Mucosa of rectum (tissue), 2 donors: ENCODE measurements at regions not wholly inside any gene's neighbourhood (a gene's known extent, or its start where the extent isn't known, plus 50 kb on each side); places are given as distances from the start of the nearest gene placed in this dataset.
"Not testable (repeated sequence)": the region's sequence is repeated elsewhere in the genome, so short reads cannot be mapped to it uniquely, and the experiment has no call there.

Source experiments
- H3K27ac ChIP-seq, 2 donors: one replicate each; pipeline ENCODE4 v1.7.0; 2013; ENCODE audit warnings: inconsistent platforms in 2 of 2, low read depth in 2 of 2, low read length in 2 of 2
- H3K27me3 ChIP-seq, 2 donors: one replicate each; pipeline ENCODE4 v1.7.0; 2013; ENCODE audit warnings: low read length in 2 of 2; ENCODE audit not compliant: control insufficient read depth in 2 of 2, insufficient read depth in 2 of 2
- H3K36me3 ChIP-seq, 2 donors: one replicate each; pipeline ENCODE4 v1.7.0; 2013; ENCODE audit warnings: low read length in 2 of 2; ENCODE audit not compliant: control insufficient read depth in 2 of 2, insufficient read depth in 2 of 2
- H3K4me1 ChIP-seq, 2 donors: one replicate each; pipeline ENCODE4 v1.7.0; 2013; ENCODE audit warnings: low read length in 2 of 2, mild to moderate bottlenecking in 1 of 2; ENCODE audit not compliant: control insufficient read depth in 2 of 2, insufficient read depth in 2 of 2
- H3K4me3 ChIP-seq, 2 donors: one replicate each; pipeline ENCODE4 v1.7.0; 2013; ENCODE audit warnings: low read length in 2 of 2
- H3K9ac ChIP-seq, 2 donors: one replicate each; pipeline ENCODE4 v1.7.0; 2013; ENCODE audit warnings: low read length in 2 of 2, low read depth in 1 of 2, mild to moderate bottlenecking in 1 of 2
- H3K9me3 ChIP-seq, 2 donors: one replicate each; pipeline ENCODE4 v1.7.0; 2013; ENCODE audit warnings: low read length in 2 of 2; ENCODE audit not compliant: control insufficient read depth in 2 of 2
- donor health status: healthy.
- donor health status: Normal muscosa, but diverticular disease.

DNA sequence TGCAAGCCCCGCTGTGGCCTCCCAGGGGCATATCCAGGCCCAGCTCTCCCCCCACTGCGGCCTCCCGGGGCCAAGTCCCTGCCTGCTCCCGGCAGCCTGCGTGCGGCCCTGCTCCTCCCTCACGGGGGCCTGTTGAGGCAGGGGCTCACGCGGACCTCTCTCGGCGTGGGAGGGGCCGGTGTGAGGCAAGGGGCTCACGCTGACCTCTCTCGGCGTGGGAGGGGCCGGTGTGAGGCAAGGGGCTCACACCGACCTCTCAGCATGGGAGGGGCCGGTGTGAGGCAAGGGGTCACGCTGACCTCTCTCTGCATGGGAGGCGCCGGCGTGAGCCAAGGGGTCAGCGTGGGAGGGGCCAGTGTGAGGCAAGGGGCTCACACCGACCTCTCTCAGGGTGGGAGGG is 251.2 kb upstream of the NUPR2 start:
- not testable (repeated sequence) for H3K9me3 ChIP-seq

DNA sequence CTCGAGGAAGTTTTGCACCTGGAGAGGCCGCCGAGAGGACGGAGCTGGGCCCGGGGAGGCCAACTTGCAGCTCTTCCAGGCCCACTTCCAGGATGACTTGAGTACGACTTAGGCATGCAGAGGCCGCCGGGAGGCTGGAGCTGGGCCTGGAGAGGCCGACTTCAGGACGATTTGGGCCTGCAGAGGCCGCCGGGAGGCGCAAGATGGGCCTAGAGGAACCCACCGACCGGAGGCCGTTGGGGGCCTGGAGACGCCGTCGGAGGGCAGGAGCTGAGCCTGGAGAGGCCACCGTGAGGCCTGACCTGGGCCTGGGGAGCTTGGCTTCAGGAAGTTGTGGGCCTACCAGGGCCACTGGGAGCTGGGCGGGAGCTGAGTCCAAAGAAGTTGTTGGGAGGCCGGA is 250.5 kb upstream of the NUPR2 start:
- H3K4me1 ChIP-seq, H3K27me3 ChIP-seq, H3K27ac ChIP-seq, H3K4me3 ChIP-seq, H3K36me3 ChIP-seq, H3K9ac ChIP-seq, H3K9me3 ChIP-seq: not testable (repeated sequence)

More for the DNA sequence above, 251.2 kb upstream of the NUPR2 start:
- not testable (repeated sequence) for H3K4me3 ChIP-seq, H3K36me3 ChIP-seq, H3K27ac ChIP-seq, H3K27me3 ChIP-seq, H3K4me1 ChIP-seq, H3K9ac ChIP-seq

DNA sequence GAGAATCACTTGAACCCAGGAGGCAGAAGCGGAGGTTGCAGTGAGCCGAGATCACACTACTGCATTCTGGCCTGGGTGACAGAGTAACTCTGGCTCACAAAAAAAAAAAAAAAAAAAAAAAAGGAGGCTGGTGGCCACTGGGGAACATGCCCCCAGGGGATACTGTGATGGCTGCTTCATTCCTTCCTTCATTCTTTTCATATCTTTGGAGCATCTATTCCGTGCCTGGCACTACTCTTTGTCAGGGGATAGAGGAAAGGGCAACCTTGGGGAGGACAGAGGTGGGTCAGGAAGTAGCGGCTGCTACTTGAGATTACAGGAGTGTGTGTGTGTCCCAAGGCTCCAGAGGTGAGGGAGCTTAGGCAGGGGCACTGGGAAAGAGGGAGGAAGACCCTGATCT is 236.4 kb upstream of the NUPR2 start:
- H3K36me3 ChIP-seq, H3K27ac ChIP-seq, H3K27me3 ChIP-seq, H3K4me1 ChIP-seq, H3K9ac ChIP-seq, H3K9me3 ChIP-seq, H3K4me3 ChIP-seq: not testable (repeated sequence)

DNA sequence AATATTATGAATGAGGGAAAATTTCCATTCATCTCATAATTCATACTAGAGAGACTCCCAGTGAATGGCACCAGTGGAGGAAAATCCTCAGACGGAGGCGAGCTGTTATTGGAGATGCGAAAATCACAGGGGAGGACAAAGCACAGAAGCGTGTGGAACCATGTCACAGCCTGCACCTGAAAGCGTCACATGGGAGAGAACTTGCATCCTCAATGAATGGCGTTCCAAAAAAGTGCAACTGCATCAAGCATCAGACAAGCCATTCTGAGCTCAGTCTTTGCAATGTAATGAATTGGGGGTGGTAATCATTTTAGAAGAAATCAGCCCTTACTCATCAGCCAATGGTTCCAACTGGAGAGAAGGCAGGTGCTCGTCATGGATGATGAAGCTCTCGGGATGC is 235.0 kb upstream of the NUPR2 start:
- not testable (repeated sequence) for H3K9ac ChIP-seq, H3K27me3 ChIP-seq, H3K4me3 ChIP-seq, H3K4me1 ChIP-seq, H3K9me3 ChIP-seq, H3K27ac ChIP-seq, H3K36me3 ChIP-seq

DNA sequence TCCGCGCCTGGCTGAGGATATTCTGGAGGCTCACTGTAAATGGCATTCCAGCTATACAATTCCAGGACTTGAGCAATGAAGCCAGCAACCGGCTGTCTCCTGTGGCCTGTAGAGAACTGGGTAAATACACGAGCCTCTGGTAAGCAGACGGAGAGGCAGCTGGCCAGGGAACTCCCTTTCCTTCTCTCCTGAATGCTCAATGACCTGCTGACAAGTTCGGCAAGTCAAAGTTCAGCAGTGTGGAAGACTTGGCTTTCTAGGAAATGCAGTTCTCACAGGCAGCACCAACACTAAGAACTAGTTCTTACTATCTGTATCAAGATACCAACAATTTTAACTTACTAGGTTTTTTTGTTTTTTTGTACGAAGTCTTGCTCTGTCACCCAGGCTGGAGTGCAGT is 232.1 kb upstream of the NUPR2 start:
- not testable (repeated sequence) for H3K36me3 ChIP-seq, H3K4me1 ChIP-seq, H3K9me3 ChIP-seq, H3K9ac ChIP-seq, H3K27me3 ChIP-seq, H3K4me3 ChIP-seq, H3K27ac ChIP-seq

DNA sequence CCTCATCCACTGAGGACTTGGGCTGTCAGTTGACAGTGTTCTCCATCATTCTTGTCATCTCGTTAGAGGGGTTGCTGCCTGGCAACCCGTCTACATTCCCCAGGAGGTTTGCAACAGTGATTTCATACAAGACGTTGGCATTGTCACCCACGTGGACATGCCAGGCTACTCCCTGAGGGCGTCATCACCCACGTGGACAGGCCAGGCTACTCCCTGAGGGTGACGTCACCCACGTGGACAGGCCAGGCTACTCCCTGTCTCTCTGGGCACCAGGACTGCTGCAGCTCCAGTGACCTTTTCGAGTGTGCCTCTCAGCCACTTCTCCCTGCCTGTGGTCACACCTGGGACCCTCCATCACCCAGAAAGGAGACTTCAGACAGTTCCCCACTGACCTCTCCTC is 212.1 kb upstream of the NUPR2 start:
- not testable (repeated sequence) for H3K9ac ChIP-seq, H3K4me3 ChIP-seq, H3K27ac ChIP-seq, H3K9me3 ChIP-seq, H3K36me3 ChIP-seq, H3K4me1 ChIP-seq, H3K27me3 ChIP-seq

DNA sequence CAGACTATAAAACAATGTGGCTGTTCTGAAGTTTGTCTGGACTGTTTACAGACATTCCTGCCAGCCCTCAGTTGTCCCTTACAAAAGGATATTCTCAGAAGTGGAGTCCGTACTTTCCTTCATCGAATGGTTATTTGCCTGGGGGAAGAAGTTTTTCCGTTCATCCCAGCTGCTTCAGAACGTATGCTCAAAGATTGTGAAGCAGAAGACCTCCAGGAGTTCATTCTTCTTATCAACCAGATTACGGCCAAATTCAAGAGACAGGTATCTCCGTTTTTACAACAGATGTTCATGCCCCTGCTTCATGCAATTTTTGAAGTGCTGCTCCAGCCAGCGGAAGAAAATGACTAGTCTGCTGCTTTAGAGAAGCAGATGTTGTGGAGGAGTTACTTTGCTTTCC is 174.3 kb upstream of the NUPR2 start:
- no peaks in the 10 kb centered on the region for H3K4me1 ChIP-seq
- no peaks in the 10 kb centered on the region for H3K9me3 ChIP-seq

DNA sequence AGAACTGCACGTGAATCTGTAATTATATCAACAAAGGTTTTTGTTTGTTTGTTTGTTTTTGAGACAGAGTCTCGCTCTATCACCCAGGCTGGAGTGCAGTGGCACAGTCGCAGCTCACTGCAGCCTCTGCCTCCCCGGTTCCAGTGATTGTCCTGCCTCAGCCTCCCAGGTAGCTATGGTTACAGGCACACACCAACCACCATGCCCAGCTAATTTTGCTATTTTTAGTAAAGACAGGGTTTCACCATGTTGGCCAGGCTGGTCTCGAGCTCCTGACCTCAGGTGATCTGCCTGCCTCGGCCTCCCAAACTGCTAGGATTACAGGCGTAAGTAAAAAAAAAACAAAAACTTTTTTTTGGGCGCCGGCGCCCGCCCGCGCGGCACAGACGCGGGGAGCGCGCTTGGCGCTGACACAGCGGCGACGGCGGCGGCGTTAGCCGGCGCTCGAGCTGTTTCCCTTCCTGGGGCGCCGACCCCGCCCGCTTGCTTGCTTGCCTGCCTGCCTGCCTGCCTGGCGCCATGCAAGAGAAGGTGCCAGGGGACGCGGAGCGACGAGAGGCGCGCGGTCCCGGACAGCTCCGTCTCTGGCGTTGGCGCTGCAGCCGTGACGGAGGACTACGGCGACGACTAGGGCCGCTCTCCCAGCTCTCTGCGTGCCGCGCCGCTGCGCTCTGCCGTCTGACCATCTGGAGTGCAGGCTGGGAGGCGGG is 171.4 kb upstream of the NUPR2 start:
- no peaks in the 10 kb centered on the region for H3K9me3 ChIP-seq
- H3K4me1 ChIP-seq: no peaks in the 10 kb centered on the region
- no peak overlapping the region for H3K27ac ChIP-seq
- H3K36me3 ChIP-seq: no peaks in the 10 kb centered on the region
- H3K9ac ChIP-seq: no peak overlapping the region
- H3K4me3 ChIP-seq: peak overlapping the region; percentile 10 to 20
- no peaks in the 10 kb centered on the region for H3K27me3 ChIP-seq

More for the DNA sequence above, 174.3 kb upstream of the NUPR2 start:
- H3K27me3 ChIP-seq: no peaks in the 10 kb centered on the region
- no peak overlapping the region for H3K9ac ChIP-seq
- H3K27ac ChIP-seq: no peak overlapping the region
- H3K36me3 ChIP-seq: no peaks in the 10 kb centered on the region
- H3K4me3 ChIP-seq: no peak overlapping the region

DNA sequence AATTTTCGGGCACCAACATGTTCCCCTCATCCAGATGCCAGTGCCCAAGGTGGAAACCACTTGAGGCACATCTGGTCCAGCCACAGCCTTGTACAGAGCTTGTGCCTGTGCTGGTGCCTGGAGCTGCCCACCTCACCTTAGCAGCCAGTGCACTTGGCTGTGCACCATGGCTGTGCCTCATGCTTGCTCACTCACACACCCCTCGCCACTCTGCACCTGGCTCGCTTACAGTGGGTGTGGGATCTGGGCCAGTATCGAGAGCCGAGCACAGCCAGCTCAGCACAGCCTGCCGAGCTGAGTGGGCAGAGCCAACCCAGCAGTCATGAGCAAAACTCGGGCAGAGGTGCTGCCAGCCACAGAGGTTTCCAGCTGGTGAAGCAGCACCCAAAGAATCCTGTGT is 139.9 kb upstream of the NUPR2 start:
- no peaks in the 10 kb centered on the region for H3K27me3 ChIP-seq
- no peak overlapping the region for H3K9ac ChIP-seq
- H3K4me1 ChIP-seq: no peaks in the 10 kb centered on the region
- H3K27ac ChIP-seq: no peak overlapping the region
- H3K4me3 ChIP-seq: no peak overlapping the region
- H3K9me3 ChIP-seq: peaks cover 0 to 2% of the 10 kb centered on the region in 2 donors
- H3K36me3 ChIP-seq: no peaks in the 10 kb centered on the region

DNA sequence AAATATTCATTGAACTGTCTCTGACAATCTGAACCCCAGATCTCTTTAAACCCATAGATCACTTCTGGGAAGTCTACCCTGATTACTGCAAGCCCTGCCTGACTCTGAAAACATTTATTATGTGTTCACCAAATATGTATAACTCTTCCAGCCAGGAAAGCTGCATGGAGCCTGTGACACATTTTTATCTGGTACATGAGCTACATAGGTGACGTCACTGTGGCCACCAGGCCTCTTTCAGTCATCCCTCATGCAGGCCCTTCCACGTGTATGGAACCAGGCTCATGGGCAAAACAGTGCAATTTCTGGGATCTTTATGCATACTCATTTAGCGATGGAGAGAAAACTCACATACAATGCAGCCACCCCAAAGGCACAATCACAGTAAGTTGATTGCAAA is 133.9 kb upstream of the NUPR2 start:
- Histone ChIP-seq H3K4me1 (no peaks in the 10 kb centered on the region), H3K27me3 (no peaks in the 10 kb centered on the region)

DNA sequence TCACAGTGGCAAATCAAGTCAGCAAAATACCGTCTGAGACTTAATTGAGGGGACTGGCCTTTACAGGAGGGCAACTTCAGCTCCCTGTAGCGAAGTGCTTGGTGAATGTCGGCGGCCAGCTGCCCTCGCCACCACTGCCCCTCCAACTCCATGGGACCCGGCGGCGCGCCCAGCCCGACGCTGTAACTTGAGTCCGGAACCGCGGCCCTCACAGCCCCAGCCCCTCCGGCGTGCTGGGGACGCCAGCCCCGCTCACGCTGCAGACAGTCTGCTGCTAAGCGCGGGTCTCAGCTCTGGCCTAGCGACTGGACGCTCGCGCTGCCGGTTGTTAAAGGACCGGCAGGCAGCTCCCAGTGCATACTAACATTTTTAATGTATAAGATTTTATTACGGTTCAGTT is 113.4 kb upstream of the NUPR2 start:
- Histone ChIP-seq H3K4me1 (no peaks in the 10 kb centered on the region), H3K27me3 (no peaks in the 10 kb centered on the region), H3K36me3 (no peaks in the 10 kb centered on the region), H3K9ac (no peak overlapping the region), H3K27ac (no peak overlapping the region), H3K4me3 (no peak overlapping the region), H3K9me3 (peaks cover 0 to 2% of the 10 kb centered on the region in 2 donors)

More for the DNA sequence above, 133.9 kb upstream of the NUPR2 start:
- Histone ChIP-seq H3K9me3 (no peaks in the 10 kb centered on the region), H3K9ac (no peak overlapping the region), H3K36me3 (no peaks in the 10 kb centered on the region), H3K27ac (no peak overlapping the region), H3K4me3 (no peak overlapping the region)
